ENCODE measurements at regions not wholly inside any gene's neighbourhood (a gene's known extent, or its start where the extent isn't known, plus 50 kb on each side); places are given as distances from the start of the nearest gene placed in this dataset.

GRCh38 chr4:71980976-71981375 is 50.8 kb upstream of the NPFFR2 start:
- ATAC-seq = no peak
- no peaks in the 10 kb centered on the region for H3K4me1 Mint-ChIP-seq
- H3K27ac Mint-ChIP-seq = no peak overlapping the region
- H3K9me3 Mint-ChIP-seq = no peaks in the 10 kb centered on the region
- no peaks in the 10 kb centered on the region for H3K27me3 Mint-ChIP-seq
- DNase-seq = no peak
- no peak overlapping the region for H3K4me3 Mint-ChIP-seq

All from stimulated activated naive CD8-positive, alpha-beta T cell treated with anti-CD3 and anti-CD28 coated beads, Interleukin-15, amount 100 ng/mL, for 72 hours (primary cell).